GM18867 (cell line): ENCODE measurements at regions not wholly inside any gene's neighbourhood (a gene's known extent, or its start where the extent isn't known, plus 50 kb on each side); places are given as distances from the start of the nearest gene placed in this dataset.
A peak's percentile ranks its signal among the peaks of the same experiment; 100 is the strongest.

Source experiments
- ATAC-seq: cut with Tn5 transposase; IDR thresholded peaks from one replicate; pipeline ENCODE4 v1.9.1; 2021; ENCODE audit warnings: mild to moderate bottlenecking, moderate library complexity; ENCODE audit not compliant: unreplicated experiment

DNA sequence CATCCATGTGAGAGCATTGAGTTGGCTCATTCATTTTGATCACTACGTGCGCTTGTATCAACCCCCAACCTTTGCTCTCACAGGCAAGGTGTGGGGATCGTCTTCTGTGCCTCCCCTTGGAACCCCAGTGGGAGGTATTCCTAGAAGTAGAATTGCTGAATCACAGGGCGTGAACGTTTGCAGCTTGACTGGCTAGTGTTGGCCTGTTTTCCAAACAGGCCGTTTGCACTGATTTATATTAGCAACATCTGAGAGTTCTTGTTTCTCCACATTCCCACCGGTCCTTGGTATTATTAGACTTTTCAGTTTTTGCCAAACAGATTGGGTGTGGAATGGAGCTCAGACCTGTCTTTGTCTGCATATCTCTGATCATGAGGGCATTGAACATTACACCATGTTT is 288.6 kb upstream of the PWP1 start:
- ATAC-seq = no peak

DNA sequence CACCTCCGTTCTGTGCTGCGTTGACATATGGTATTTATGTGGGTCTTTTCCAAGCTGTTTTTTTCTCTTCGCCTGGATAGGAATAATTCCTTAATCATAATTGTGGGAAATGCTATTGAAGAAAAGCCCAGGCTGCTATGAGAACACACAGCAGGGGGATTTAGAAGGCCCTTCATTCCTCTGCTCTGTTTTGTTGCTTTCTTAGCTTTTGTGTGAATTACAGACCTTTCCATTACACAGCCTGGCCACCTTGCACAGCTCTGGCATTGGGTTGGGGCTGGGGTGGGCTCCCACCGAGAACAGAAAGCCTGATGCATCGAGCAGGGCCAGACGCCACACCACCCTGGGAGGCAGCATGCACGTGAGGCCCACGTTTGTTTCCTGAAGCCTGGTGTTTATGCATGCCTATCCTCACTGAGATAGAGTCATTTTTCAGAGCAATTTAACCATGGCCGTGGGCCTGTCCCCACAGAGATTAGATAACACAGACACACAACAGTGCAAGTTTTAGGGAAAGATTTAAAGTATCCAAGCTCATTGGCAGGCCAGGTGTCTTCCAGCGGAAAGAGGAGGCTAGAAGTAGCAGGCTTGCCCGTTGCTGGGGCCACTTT is 287.6 kb upstream of the PWP1 start:
- no peak for ATAC-seq

DNA sequence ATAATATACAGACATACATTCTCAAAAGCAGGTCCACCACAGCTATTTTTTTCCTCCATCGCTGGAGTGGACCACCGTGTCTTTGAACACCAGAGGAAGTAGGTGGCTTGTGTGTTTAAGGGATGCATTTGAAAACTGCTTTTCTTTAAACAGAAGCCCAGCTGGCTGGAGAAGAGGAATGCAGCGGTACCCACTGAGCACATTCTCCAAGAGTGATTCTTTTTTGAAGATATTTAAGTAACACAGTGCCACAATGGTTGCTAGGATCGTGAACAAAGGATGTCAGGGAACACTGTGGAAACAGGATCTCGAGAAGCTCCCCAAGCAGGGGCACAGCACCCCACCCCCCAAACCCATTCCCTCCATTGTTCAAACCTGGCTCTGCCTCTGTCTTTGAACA is 286.6 kb upstream of the PWP1 start:
- ATAC-seq = no peak

DNA sequence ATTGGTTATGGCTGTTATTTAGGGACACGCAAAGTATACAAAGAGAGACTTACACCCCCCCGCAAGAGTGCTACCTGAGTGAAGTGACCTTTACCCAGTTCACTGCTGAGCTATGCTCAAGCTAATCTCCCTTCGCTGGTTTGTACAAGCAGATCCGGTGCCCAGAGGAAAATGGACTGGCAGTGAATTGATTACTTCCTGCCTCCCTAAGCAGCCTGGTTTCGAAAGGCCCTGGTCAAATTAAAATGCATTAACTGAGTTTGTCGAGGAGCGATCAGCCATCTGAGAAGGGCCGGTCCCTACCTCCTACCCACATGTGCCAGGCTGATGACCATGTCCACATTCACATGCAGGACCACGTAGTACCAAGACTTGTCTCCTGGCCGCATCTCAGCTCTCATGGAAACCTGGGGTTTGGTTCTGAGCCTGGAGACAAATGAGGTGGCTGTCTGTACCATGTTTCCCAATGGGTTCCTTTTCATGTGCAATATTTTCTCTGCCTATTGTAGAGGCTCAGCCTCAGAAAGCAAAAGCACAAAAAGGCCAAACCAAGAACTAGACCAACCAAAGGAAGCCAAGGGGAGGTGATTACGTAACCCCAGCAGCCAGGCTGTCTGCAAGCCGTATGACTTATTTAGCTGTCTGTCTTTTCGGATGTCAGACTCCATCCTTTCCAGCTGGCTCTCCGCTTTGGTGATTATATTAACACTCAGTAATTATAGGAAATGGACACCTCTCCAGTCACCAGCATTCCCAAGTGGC is 284.7 kb upstream of the PWP1 start:
- no peak for ATAC-seq

DNA sequence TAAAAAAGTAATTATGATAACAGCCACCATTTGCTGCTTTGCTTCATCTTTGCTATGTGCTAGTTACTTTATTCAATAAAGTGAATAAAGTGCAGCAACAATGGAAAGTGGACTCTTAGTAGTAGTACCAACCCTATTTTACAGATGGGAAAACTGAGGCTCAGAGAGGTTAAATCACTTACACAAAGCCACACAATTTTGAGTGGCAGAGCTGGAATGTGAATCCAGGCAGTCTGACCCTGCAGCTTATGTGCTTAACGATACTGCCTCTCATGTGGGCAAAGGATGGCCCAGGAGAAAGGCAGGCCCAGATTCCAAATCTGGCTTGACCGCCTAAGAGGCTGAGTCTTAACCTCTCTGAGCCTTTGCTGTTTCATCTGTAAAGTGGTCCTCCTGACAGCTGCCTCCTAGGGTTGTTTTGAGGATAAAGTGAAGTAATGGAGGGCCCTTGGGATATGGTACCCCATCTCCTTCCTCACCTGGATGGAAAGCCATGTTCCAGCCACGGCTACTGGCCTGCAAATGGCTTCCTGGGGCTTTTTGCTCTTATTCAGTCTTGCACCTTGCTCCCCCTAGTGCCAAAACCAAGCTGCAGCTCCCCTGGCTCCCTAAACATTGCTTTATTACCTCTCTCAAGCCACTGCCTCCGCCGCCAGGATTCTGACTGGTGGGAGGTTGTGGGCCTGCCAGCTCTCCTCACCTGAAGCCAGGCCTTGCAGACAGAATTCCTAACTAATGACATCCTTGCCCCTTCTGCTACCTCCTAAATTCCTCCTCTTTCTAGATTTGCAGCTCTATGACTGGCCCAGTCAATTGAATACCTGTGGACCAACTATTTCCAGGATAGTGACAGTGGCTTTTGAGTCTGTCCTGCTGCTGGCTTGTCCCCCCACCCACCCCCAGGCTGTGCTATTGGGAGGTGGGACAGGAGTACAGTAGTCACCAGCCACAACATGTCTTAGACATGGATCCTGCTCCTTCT is 283.3 kb upstream of the PWP1 start:
- ATAC-seq = peak; percentile 60

DNA sequence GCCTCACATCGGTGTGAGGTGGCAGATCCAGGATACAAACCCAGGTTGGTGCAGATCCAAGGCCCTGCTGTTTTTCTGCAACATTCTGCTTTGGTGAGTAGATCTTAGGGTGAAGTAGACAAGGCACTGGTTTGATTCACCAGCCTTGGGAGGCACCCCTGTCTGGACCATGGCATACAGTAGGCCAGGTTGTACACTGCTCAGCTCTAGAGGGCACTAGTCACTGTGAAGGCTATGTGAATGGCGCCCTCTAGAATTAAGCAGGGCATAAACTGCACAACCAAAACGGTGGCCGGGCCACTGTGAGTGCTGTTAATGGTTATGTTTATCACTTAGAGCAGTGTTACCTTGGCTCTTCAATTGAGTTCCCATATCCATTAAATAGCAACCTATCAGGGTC is 280.6 kb upstream of the PWP1 start:
- ATAC-seq = peak; percentile 76

DNA sequence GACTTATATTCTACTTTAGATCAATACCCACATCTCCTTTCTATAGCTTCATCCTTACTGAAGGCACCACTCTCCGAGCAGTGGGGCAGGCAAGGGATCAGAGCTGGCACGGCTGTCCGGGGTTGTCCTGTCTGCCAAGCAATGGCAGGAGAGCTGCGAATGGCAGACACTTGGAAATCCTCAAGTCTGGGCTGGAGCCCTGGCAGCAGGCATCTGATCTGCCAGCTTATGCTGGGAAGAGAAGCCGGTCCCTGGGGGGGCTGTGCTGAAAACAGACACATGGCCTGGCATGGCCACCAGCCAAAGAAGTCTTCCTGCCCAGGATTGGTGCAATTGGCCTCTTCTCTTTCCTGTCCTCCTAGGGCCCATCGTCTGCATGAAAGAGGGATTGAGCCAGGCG is 280.2 kb upstream of the PWP1 start:
- no peak for ATAC-seq

DNA sequence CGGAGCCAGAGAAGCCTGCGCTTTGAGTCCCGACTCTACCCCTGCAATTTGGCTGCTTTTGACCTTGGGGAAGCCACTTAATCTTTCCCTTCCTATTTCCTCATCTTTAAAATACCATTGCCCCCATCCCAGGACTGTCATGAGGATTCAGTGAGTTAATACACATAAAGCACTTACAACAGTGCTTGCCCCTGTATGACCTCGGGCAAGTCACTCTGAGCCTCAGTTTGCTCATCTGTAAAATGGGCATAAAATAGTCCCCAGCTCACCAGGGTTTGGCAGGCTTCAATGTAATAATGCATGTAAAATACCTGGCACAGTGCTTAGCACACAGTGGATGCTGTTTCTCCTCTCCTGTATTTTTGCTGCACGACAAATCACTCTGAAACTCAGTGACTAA is 278.7 kb upstream of the PWP1 start:
- no peak for ATAC-seq

DNA sequence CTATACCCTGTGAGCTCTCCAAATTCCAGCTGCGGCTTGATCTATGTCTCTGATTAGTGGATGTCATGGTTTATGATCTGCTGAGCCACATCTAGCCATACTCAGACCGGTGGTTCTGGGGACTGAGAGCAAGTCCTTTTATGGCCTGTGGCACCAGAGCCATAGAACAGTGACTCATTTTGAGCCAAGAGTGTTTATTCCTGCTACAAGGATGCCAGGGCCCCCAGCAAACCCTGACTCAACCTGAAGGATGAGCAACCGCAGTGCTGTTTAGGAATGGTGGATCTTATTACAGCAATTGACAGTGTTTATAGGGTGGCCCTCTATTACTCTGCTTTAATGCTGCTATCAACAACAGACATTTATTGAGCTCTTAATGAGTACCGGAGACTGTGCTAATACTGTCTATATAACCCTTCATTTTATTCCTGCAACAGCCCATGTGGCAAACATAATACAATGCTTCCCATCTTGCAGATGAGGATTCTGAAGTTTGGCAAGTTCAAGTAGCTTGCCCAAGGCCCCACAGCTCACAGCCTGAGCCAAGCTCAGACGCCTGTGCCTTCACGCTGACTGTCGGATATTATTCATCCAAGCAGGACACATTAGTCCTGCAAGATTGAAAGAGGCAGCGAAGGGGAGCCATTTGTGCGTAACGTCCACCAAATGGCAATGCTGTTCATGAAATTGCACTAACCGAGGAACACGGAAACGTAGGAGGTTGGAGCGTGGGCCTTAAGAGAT is 273.6 kb upstream of the PWP1 start:
- ATAC-seq = no peak

DNA sequence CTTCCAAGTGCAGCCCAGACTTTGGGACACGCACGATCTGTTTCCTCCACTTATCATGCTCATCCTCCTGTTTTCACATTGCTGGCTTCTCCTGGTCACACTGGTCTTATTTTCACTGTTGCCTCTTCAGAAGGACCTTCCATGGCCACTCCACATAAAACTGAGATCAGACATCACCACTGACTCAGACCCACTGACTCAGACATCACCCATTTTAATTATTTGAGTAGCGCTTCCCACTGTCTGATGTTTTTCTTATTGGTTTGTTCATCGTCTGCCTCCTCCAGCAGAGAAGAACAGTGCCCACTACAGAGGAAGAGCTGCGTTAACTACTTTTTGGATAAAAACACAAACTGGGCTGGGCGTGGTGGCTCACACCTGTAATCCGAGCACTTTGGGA is 270.5 kb upstream of the PWP1 start:
- no peak for ATAC-seq

DNA sequence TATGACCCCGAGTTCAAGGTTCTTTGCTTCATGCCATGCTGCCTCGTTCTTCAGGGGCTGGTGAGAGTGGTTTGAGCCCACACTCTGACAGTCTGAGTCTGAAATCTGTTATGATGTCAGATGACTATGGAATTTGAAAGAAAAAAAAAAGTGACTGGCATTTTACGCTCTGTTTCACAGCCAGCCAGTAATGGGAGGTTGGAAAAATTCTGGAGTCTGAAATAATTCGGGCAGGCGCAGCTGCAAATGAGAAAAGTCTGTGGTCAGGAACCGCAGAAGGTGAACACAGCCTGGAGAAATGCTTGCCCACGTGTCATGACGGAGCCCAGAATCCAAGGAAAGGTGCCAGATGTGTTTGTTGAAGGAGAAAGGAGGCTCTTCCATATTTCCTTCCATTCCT is 269.8 kb upstream of the PWP1 start:
- no peak for ATAC-seq

DNA sequence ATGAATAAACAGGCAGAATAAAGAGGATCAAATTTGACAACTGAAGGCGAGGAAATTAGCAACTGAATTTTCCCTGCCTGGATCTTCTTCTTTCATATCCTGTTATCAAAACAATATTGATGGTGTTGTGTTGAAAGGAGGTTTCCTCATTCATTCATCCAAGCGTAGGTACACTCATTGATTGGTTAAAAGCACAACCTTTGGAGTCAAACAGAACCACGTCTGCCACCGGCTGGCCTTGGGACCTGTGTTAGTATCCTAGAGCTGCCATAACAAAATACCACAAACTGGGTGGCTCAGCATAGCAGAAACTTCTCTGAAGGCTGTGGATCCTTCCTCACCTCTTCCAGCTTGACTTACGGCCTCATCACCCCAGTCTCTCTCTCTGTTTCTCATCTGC is 268.6 kb upstream of the PWP1 start:
- no peak for ATAC-seq

DNA sequence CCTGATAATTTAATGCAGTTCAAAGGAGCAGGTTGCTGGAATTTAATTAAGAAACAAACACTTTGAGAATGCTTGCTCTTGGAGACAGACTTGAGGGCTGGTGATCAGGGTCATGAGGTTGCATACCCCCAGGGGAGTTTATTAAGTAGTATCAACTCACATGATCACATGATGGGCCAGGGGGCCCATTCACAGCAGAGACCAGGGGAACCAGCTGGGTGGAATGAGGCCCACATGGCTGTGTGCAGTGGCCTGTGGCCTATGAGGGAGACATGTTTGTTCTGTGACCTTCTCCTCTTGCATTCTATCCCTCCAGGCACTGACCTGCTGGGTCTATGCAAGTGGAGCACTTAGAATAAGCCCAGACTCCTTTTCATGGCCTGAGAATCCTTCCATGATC is 266.6 kb upstream of the PWP1 start:
- no peak for ATAC-seq

DNA sequence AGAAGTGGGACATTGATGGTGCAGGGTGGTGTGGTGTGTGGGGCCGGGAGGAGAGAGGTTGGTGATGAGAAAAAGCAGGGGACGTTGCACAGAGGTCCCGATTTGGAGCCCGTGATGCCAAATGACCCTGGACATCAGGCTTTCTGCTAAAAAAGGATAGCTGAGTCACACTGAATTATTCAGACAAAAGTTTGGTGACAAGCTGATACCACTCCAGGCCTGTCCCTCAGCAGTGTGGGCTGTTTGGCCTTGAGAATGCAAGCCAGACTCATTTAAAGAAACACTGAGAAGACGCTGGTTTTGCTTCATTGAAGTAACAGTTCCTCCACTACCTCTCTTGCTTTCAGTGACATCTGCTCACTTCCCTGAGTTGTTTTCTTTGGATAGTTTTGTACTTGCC is 262.1 kb upstream of the PWP1 start:
- no peak for ATAC-seq

DNA sequence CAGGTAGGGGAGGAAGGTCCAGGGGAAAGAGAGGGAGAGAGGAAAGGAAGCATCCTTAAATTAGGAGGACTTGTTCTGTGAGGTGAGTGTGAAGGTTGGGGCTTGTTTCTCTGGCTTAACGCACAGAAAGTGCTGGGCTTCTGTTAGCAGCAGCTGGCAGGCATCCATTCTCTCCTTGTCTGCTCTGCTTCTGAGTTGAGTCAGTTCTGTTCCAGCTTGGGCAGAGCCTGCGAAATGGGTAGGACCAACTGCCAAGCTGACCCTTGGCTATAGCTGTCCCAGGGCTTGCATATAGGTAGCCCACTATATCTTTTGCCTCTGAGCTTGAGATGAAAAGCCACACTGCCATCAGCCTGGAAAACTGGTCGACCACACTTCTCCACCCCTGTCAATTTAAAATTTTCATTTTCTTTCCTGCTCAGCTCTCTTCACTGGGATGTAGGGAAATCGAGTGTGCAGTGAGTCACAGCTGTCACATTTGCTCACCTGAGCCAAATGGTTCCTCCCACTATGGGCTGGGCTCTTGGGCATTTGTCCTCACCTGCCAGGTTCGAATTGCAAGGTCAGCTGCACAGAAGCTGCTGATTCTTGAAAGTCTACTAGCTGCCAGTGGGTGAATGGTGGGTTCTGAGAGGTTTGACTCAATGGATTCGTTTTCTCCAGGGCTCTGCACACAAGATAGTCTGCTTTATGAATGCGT is 256.4 kb upstream of the PWP1 start:
- no peak for ATAC-seq

DNA sequence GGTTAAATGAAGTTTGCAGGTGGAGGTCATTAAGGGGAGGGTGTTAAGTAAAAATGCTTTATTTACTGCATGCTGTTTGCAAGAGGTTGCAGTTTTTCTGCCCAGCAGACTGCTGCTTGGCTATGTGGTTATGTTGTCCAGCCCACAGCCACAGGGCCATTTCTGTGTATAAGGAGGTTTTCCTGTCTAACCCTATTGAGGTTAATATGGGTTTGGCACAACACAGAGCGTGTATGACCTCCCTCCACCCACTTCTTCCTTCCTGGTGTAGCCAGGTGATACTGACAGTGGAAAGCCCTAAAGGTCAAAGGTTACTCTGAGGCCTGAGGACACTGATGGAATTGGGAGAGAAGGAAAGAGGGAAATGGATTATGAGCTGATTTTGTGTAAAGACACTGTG is 253.7 kb upstream of the PWP1 start:
- no peak for ATAC-seq

DNA sequence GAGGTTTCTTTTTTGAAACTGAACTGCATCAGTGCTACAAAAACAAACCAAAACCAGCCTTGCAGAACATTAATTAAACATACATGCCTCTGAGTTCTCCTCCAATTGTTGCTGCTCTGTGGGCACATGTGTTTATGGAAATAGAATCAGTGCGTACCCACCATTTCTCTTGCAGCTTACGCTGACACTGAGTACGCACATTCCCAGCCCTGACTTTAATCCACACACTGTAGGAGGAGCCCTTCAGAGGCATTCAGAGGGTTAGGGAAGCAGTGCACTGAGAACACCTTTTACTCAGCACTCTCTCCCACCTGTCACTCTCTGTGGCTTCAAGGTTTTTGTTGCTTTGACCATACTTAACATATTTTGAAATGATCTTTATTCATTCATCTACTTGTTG is 250.5 kb upstream of the PWP1 start:
- ATAC-seq = no peak

DNA sequence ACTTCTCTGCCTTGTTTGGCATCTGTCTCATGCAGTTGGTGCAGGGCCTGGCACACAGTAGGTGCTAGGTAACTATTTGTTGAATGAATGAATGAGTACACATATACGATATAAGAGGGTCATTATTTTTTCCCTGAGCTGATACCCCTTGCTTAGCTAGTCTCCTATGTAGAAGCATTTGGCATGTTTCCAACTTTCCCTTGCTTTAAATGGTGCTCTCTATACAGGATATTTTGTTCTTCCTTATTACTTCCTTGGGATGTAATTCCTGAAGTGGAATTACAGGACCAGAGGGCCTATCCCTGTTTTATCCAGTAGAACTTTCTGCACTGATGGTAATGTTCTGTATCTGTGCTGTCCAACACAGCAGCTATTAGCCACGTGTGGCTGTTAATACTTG is 250.1 kb upstream of the PWP1 start:
- ATAC-seq = no peak

DNA sequence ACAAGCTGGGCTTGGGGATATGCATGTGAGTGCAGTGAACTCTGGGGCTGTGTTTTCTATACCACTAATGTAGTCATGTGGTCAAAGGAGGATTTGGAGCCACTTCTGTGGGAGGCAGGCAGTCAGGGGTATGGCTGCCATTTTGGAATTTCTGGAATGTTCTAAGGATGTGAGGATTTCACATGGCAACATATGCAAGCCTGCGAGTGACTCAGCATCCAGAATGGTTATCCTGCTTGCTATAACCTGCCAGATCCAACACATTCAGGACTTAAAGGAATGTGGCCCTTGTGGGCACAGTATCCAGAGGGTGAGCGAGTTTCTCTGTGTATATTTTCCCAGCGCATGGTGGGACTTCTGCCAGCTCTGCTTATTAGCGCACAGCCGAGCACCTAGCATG is 249.2 kb upstream of the PWP1 start:
- ATAC-seq = no peak

DNA sequence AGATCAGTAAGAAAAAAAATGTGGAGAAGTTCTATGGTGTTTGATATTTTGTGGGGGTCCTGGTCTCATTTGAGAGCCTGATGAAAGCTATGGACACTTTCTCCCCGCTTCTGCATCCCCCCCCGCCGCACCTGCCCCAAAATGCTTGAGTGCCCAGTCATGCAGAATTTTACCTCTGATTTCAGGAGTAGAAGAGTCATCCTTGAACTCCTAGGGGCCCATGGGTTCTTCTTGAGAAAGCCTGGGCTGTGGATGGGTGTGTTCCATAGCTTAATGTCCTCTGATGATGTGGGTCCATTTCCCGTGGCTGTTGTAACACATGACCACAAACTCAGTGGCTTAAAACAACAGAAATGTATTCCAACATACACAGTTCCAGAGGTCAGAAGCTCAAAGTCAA is 248.8 kb upstream of the PWP1 start:
- ATAC-seq = no peak

DNA sequence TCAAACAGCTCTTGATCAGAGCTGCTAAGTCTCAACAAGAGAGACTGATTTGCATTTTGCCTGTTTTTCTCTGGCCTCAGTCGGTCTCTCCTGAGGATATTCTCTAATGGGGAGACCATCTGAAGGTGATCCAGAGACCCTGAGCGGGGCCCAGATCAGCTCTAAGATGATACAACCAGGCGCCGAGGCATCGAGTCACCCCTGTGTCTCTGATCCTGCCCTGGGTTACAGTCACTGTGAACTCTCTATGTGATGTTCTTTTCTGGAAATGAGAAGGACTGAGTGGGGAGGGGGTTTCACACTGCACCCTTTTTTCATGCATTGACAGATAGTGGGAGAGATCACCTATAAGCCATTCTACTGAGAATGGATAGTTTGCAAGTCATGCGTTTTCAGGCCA is 247.6 kb upstream of the PWP1 start:
- no peak for ATAC-seq
